DMS 273 (cell line): ENCODE measurements at regions not wholly inside any gene's neighbourhood (a gene's known extent, or its start where the extent isn't known, plus 50 kb on each side); places are given as distances from the start of the nearest gene placed in this dataset.

Experiments used
- DNase-seq: peaks from one replicate; lab custom pipeline; 2025; ENCODE audit not compliant: unreplicated experiment; lab: John Stamatoyannopoulos, UW

DNA sequence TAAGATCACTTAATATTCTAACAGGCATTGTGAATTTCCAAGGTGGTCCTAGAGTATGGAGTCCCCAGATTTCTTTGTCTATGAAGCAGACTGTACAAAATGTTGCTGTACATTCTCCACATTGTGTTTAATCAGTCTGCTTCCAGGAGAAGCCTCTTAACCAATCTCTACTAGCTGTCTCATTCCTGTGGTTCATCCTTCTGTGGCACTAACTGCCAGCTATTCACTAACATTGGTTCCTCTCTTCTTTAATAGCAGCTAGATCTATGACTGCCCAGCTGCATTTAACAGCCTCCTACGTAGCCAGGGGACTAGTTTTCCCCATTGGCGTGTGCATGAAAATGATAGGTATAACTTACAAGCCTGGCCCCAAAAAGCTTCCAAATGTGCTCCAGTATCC is 395.4 kb downstream of the SAMD5 start:
- no peak for DNase-seq

DNA sequence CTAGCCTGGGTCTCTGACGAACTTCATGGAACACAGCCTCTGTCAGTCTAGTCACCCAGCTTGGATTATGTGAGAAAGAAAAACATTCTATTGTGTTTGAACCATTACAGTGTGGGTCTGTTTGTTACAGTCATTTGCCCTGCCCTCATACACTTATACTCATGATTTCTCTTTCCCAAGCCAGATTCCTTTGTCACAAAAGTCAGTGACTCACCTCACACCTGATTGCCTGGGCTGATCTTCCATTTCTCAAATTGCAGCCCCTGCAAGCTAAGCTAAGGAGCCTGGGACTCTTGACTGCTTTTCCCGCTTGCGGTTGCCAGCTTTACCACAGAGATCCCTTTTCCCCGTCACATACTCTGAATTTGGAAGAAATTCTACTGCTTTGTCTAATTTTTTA is 395.9 kb downstream of the SAMD5 start:
- no peak for DNase-seq

DNA sequence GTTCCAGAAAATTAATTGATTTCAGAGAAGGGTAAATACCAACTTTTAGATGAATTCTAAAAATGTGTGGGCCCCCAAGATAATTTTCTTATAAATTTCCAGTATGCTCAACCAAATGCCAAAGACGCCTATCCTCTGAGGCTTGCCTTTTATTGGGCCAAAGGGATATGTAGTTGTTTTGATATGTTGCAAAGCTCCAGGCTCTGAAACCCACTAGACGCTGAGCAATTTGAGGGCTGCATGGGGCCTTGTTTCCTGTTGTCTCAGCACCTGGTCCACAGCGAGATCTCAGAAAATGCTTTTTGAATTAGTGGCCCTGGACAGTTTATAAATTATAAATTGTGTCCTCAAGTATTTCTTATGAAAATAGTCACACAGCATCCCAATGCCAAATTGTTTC is 397.2 kb downstream of the SAMD5 start:
- DNase-seq, result no peak

DNA sequence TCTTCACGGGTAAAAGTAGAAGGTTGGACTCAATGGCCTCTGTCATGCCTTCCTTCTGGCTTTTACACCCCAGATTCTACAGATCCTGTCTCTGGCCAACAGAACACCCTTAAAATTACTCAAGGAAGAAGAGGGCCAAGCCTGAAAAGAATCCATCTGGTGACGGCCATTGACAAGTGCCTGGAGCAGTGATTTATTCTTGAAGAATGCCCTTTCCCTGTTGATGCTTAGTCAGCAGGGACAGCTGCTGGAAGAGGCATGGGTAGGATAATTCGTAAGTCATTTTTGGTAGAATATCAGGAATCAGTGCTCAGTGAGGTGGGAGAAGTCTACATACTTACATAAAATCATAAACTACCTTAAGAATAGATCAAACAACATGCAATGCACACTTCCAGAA is 397.9 kb downstream of the SAMD5 start:
- DNase-seq, result no peak

DNA sequence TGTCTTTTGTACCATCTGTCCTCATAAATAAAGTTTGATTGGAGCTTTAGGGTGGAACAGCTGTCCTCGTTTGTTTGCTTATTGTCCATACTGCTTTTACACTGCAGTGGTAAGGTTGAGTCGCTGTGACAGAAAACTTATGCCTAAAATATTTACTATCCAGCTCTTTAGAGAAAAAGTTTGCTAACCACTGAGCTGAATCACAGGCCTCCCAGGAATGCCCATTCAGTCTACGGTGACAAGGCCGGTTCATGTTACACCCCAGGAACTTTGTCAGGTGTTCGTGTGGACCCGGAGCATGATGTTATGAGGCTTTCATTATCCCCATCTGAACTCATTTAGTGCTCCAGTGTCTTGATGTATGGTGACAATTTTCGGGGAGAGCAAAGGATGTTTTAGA is 401.1 kb downstream of the SAMD5 start:
- DNase-seq, result no peak

DNA sequence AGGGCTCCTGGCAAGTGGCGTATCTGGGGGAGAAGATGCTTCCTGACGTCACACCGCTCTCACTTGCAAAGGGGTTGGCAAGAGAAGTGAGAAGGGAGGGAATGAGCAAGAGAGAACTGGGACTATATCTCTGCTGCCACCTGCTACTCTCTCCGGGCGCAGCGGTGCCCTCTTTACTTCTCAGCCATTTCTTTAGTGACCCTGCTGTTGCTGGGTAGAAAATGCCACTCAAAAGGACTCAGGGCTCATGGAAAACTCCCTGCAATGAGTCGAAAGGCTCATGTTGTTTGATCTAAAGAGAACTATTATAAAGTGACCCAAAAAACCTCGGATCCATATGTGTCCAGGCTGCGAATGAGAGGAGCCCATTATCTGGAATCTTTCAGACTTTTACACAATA is 401.8 kb downstream of the SAMD5 start:
- peak; percentile 32 for DNase-seq

DNA sequence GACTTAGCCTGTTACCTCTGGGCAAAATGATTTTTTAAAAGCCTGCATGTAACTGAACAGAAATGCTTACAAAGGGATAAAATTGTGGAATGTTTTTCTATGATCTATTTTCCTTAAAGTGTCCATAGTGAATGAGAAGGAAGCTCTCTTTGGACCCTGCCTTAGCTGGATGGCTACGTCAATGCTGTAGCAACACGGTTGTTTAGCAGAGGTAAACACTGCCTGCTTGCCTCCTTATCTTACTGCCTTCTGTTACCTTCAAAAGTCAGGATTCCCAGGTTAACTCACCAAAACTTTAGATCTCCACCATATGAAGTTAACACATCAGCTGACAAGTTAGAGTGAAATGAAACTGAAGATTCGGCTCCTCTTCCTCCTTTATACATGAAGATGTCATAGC is 402.6 kb downstream of the SAMD5 start:
- DNase-seq, result no peak

DNA sequence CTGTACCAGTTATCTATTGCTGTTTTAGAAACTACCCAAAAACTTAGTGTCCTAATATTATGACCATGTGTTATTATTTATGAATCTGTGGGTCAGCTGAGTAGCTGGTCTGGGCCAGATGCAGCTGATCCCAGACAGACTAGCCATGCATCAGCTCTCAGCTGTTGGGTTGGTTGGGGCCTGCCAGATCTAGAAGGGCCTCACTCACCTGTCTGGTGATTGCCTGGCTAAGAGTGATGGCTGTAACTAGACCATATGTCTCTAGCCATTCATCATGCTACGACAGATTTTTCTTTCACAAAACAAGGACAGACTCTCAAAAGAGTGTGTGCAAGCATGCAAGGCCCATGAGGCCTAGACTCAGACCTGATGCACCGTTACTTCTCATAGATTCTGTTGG is 403.2 kb downstream of the SAMD5 start:
- DNase-seq, result no peak

DNA sequence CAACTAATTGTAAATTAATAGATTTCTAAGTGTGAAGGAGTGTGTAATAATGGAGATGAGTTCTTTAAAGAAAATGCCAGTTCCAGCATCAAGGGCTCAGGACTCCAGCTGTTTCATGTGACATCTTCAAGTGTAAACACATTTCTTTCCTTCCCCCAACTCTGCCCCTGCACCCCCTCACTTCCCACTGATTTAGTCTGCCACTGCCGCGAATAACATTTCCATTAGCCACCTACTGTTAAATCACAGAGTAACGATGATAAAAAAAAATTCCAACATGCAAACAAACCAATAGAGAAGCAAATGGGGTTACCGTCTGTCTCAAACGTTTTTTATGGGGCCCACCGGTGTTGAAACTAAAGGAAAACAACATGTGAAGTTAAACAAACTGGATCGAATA is 414.3 kb downstream of the SAMD5 start:
- no peak for DNase-seq

DNA sequence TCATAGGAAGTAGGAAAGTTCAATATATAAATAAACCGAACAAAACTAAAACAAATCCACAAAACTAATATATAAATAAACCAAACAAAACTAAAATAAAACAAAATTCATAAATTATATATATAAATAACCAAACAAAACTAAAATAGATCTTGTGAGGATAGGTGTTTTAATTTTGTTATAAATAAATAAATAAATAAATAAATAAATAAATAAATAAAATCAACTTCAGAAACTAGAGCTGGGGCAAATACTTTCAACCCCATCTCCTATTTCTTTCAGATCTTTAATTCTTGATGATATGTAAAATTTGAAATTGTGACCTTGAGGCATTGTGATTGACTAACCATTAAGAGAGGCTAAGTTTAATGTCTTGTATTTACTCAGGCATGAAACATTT is 416.1 kb downstream of the SAMD5 start:
- no peak for DNase-seq

DNA sequence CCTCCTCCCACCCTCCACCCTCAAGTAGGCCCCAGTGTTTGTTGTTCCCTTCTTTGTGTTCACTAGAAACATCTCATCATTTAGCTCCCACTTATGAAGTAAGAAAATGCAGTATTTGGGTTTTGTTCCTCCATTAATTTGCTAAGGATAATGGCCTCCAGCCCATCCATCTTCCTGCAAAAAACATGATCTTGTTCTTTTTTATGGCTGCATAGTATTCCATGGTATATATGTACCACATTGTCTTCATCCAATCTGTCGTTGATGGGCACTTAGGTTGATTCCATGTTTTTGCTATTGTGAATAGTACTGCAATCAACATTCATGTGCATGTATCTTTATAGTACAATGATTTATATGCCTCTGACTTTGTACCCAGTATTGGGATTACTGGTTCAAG is 416.8 kb upstream of the SASH1 start:
- no peak for DNase-seq

DNA sequence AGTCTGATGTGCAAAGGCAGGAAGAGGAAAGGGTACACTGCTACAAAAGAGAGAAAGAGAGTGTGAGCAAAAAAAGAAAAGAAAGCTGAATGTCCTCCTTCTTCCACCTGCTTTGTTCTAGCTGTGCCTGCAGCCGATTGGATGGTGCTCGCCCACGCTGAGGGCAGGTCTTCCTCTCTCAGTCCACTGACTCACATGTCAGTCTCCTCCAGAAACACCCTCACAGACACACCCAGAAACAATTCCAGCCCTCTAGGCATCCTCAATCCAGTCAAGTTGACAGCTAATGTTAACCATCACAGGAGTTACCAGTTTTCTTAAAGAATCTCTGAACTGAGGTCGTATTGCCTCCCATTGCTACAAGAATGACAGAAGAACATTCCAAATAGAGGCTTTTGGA is 411.9 kb upstream of the SASH1 start:
- DNase-seq, result no peak

DNA sequence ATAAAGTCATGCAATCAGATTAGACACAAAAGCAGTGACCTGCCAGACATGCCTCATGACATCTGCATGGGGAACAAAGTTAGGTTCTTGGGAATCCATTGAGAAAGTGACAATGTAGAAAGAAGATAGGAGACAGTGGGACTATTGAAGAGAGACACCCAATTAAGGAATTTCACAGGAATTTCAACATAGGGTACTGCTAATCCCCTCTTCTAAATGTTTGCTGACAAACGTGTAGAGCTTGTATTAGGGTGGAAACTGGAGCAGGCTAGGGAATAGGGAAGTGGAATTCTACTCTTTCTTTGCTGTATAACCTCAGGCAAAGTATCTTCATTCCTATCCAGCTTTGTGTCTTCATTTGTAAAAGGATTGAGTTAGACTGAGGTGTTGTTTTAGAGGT is 409.4 kb upstream of the SASH1 start:
- DNase-seq, result no peak

DNA sequence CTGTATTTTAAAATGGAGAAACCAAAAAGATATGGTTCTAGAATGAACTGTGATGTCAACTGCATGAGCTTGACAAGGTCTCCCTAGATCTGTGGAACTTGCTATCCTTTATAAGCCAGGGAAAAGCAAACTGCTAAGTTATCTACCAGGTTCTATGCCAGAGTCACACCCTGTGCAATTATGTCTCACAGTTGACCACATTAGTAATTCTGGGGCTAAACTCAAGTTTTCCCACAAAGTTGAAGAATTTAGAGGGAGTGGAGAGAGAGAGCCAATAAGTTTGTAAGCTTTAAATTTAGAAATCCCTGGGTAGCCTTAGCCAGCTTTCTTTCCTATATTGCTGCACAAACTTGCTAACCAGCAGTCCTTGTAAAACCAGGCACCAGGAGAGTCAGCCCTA is 407.0 kb upstream of the SASH1 start:
- no peak for DNase-seq

DNA sequence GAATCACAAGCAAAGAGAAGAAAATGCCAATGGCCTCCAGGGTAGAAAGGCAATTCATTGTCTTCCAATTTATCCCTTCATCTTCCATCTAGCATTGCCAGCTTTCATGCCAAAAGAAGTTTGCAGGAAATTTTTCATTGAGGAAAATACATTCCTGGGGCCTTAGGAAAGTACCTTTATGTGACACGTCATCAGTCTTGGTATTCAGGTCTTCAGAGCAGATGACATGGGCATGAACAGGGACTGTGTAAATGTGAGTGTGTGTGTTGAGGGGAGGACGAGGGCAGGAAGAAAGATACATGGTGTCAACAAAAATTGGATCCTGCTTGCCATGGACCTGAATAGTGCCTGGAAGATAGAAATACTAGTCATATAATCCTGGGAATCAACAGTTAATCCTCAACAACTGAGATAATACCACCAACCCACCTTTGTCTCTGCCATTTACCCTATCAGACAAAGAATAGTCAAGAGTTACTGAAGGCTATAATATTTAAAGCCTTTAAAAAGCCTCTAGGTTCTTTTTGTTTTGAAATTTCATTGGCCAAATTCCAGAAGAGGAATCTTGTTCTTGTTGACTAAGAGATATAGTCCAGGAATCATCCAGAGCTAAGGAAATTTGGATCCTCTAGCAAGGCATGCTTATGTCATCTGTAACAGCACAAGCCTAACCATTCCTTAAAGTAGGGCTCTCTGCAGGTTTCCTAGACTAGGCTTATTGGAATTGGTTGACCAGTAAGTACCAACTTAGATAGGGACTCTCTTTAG is 405.8 kb upstream of the SASH1 start:
- no peak for DNase-seq

DNA sequence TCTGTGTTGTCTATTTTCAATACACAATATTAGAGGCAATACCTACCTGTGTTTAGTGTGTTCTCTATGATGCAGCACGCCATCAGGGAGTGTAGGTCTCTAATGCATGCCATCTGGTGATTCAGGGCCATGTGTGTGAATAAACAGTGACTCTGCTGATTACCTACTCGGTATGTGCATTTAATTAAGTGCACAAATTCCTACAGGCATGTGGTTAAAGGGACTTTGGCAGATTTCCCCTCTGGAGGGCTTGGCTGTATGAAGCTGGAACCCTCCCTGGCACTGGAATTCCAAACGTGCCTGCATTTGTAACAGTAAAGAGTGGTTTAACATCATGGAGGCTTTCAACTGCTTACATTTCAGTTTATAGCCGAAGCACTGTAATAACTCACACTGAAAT is 401.5 kb upstream of the SASH1 start:
- peak; percentile 75 for DNase-seq

DNA sequence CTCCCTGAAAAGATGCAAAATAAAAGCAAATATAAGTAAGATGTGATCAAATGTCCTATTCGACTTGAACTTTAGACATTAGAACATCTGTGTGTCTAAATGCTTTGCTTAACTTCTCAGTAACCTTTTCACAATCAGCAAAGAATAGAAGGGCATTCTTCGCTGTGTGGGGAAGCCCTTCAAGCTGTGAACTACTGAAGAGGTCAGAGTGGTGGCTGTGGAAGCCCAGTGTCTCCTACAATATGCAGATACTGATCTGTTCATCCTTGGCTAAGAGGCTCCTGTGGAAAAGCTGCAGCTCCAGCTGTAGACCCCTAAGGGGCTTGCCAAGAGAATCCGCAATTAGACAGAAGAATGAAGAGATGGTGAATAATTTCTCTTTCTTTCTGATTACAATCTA is 400.3 kb upstream of the SASH1 start:
- no peak for DNase-seq

DNA sequence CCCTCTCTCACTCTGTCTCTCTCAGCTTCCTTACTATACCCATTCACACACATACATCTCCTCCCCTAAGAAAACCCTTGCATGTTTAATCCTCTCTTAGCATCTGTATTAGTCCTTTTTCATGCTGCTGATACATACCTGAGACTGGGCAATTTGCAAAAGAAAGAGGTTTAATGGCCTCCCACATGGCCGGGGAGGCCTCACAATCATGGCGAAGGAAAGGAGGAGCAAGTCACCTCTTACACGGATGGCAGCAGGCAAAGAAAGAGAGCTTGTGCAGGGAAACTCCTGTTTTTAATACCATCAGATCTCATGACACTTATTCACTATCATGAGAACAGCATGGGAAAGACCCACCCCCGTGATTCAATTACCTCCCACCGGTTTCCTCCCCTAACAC is 398.5 kb upstream of the SASH1 start:
- DNase-seq, result no peak

DNA sequence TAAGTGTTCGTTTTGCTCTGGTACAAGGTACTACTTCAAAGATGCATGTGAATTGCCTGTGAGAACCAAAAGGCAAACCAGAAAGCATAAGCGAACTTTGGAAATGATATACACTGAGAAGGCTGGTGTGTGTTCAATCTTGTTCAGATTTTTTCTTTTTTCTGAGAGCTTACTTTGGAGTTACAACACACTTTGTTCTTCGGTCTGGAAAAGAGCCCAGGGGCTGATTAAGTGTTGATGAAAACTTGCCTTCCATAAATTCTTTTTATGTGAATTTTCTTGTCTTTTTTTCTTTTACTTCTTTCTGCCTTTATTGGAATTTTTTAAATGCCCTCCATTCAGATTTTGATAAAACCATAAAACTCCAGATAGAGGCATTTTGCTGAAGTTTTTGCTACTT is 395.1 kb upstream of the SASH1 start:
- DNase-seq, result no peak

DNA sequence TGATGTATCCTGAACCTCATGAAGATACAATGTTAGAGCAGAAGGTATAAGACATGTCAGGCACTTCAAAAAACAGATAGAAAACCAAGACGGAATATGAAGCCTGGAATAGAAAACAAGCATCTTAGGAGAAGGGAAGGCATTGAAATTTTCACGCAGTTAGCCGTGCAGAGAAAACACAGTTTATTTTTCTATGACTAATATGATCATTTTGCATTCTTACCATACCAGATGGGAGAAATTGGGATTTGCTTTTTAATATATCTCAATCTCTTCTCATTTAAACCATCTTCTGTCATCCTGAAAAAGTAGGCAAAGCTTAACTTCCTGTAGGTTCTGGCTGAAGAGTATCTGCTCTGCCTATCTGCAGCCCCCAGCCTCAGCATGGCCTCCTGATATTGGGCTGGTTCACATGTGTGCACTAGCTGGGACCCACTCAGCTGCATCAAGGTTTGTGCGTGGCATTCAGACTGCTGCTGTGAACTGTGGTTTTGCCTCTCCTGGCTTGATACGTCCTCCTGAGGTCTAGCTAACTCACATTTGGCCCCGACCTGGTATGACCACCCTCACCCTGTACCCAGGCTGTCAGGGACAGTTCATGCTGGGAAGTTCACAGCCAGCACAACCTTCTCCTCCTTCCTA is 392.5 kb upstream of the SASH1 start:
- DNase-seq, result no peak

DNA sequence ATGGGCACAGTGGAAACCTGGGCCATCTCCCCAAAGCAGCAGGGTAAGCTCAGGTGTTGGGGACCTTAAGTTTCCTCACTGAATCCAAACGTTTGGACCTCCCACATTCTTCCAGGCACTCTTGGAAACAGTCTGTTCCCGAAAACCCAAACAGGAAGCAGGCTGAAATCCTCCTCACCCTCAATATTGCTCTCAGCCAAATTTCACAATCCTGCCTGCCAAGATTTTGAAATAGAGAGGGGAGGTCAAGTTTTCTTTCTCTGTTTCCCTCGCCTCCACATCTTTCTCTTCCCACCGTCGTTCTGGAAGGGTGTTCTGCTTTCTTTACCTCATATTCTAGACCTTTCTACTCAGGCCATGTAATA is 392.0 kb upstream of the SASH1 start:
- no peak for DNase-seq

DNA sequence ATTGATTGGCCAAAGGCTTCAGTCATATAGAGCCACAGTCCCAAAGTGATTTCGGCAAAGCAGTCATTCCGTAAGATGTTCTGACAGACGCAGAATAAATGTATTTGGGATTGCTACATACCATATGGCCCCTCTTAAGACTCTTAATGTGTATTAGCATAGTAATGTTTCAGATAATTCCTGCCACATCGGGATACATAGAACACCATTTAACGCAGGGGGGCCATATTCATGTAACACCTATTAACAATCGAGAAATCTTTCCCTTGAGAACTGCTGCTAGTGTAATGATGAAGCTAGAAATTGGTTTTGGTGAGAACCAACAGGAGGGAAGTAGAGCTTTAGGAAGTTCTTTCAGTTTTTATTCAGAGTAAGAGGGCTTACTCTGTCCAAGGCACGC is 390.9 kb upstream of the SASH1 start:
- no peak for DNase-seq

DNA sequence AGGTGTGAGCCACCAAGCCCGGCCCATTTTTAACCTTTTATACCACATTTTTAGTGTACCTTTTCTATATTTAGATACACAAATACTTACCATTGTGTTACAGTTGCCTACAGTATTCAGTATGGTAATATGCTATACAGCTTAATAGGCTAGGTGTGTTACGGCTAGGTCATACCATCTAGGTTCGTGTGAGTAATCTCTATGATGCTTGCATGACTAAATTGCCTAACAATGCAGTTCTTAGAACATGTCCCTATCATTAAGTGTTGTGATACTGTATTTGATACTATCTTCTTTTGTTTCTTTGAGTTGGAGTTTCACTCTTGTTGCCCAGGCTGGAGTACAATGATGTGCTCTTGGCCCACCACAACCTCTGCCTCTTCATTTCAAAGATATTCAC is 387.7 kb upstream of the SASH1 start:
- DNase-seq, result no peak
